Fibroblast of lung (primary cell): ENCODE measurements at regions not wholly inside any gene's neighbourhood (a gene's known extent, or its start where the extent isn't known, plus 50 kb on each side); places are given as distances from the start of the nearest gene placed in this dataset.

ENCODE experiments used
- EZH2 ChIP-seq: IDR thresholded peaks from 2 replicates; pipeline ENCODE4 v1.5.1; 2012; ENCODE audit warnings: low read length, control low read depth, mild to moderate bottlenecking; ENCODE audit errors: missing control alignments
- TF ChIP-seq, protein P1 (sequence below), 2 donors: IDR thresholded peaks in 1 of 2; conservative IDR thresholded peaks in 1 of 2; 1 replicate in 1 of 2; 2 replicates in 1 of 2; pipeline ENCODE4 v1.5.1; 2011 to 2012; ENCODE audit warnings: low read length in 2 of 2, control low read depth in 1 of 2, inconsistent platforms in 1 of 2, low read depth in 1 of 2, mild to moderate bottlenecking in 1 of 2

DNA sequence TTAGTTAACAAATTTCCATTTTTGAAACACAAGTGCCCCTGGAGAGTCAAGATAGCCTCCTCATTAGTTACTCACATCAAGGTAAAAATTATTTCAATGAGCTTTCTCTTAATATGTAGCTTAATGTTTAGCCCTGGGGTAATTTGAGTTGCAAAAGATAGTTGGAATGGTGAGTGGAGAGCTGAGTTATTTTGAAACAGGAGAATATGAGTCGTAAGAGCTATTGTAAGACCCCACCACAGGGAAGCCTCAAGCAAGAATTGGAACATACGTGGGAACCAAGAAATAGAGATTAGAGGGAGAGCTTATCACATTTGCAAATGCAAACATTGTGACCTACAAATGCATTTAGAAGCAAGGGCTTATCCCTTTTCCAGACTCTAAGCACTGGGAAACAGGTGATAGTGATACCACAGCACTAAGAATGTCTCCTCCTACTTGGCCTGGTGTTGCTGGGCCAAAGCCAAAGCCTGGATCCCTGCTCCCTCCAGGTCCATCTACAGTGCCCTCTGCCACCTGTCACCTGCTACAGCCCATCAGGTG is 635.1 kb downstream of the PTPRC start:
- TF ChIP-seq EZH2, result no peak
- TF ChIP-seq, protein P1, sequence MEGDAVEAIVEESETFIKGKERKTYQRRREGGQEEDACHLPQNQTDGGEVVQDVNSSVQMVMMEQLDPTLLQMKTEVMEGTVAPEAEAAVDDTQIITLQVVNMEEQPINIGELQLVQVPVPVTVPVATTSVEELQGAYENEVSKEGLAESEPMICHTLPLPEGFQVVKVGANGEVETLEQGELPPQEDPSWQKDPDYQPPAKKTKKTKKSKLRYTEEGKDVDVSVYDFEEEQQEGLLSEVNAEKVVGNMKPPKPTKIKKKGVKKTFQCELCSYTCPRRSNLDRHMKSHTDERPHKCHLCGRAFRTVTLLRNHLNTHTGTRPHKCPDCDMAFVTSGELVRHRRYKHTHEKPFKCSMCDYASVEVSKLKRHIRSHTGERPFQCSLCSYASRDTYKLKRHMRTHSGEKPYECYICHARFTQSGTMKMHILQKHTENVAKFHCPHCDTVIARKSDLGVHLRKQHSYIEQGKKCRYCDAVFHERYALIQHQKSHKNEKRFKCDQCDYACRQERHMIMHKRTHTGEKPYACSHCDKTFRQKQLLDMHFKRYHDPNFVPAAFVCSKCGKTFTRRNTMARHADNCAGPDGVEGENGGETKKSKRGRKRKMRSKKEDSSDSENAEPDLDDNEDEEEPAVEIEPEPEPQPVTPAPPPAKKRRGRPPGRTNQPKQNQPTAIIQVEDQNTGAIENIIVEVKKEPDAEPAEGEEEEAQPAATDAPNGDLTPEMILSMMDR (conservative IDR thresholded peaks at IDR 0.05 in 1 of 2, IDR thresholded peaks at IDR 0.05 in 1 of 2; ENCODE audit: low read depth in 1 of 2, low read length in 2 of 2), result no peak
